Ovary (tissue), 3 donors: ENCODE measurements at regions not wholly inside any gene's neighbourhood (a gene's known extent, or its start where the extent isn't known, plus 50 kb on each side); places are given as distances from the start of the nearest gene placed in this dataset.

Experiments
- CTCF ChIP-seq, 3 donors: fragments of 450-650 bp in 2 of 3; fragments of 200-600 bp in 1 of 3; IDR thresholded peaks; one replicate each; pipeline versions ENCODE4 v1.5.1 to v1.8.0; 2016 to 2022; ENCODE audit warnings: antibody characterized with exemption in 3 of 3, mild to moderate bottlenecking in 1 of 3
- POLR2A ChIP-seq: fragments of 450-650 bp; IDR thresholded peaks from one replicate; pipeline ENCODE4 v1.6.1; 2017; ENCODE audit warnings: antibody characterized with exemption, mild to moderate bottlenecking, moderate library complexity
- donor health status: DM: no; HTN: no; CAD: no.

GRCh38 chrX:64842492-64842891 lies 133.8 kb downstream of the ZC4H2 start:
- TF ChIP-seq CTCF (IDR thresholded peaks at IDR 0.05) = no peak
- TF ChIP-seq POLR2A = no peak
